GM23338 (cell line): ENCODE measurements at regions not wholly inside any gene's neighbourhood (a gene's known extent, or its start where the extent isn't known, plus 50 kb on each side); places are given as distances from the start of the nearest gene placed in this dataset.

Experiments used
- ATAC-seq: fragments of 200-7000 bp; cut with Tn5 transposase; 3 replicates; pipeline ENCODE4 v1.9.1; 2020
- DNase-seq: peaks from one replicate; pipeline ENCODE4 v3.0.0-alpha.2; 2015; ENCODE audit warnings: low spot score
- H2AFZ ChIP-seq: fragments of 200-600 bp; sonication (generic); 2 replicates; pipeline ENCODE4 v1.8.0; 2016; ENCODE audit warnings: antibody characterized with exemption, mild to moderate bottlenecking, moderate library complexity
- H3F3A ChIP-seq: fragments of 200-600 bp; sonication (generic); replicated peaks from 2 replicates; pipeline ENCODE4 v1.8.0; 2017; ENCODE audit warnings: antibody characterized with exemption, mixed run types, low read depth
- H3K27ac ChIP-seq: fragments of 200-600 bp; sonication (generic); 2 replicates; pipeline ENCODE4 v1.6.1; 2016; ENCODE audit warnings: low read depth
- H3K27me3 ChIP-seq: fragments of 200-600 bp; sonication (generic); 2 replicates; pipeline ENCODE4 v1.8.0; 2016; ENCODE audit warnings: mild to moderate bottlenecking, mixed run types, moderate library complexity; ENCODE audit not compliant: insufficient read depth
- H3K36me3 ChIP-seq: fragments of 200-600 bp; sonication (generic); 2 replicates; pipeline ENCODE4 v1.8.0; 2016; ENCODE audit warnings: mild to moderate bottlenecking; ENCODE audit not compliant: insufficient read depth
- H3K4me1 ChIP-seq: fragments of 200-600 bp; sonication (generic); 2 replicates; pipeline ENCODE4 v1.8.0; 2016; ENCODE audit warnings: mild to moderate bottlenecking, moderate library complexity; ENCODE audit not compliant: insufficient read depth
- H3K4me2 ChIP-seq: fragments of 200-600 bp; sonication (generic); 2 replicates; pipeline ENCODE4 v1.7.1; 2017; ENCODE audit warnings: mixed run types
- H3K4me3 ChIP-seq: fragments of 200-600 bp; sonication (generic); 2 replicates; pipeline ENCODE4 v1.6.1; 2016; ENCODE audit warnings: mixed run types
- H3K79me2 ChIP-seq: fragments of 200-600 bp; sonication (generic); replicated peaks from 2 replicates; pipeline ENCODE4 v1.8.0; 2017; ENCODE audit warnings: mild to moderate bottlenecking; ENCODE audit not compliant: insufficient read depth
- H3K9me2 ChIP-seq: fragments of 200-600 bp; sonication (generic); 2 replicates; pipeline ENCODE4 v1.8.0; 2017; ENCODE audit not compliant: insufficient read depth
- H4K20me1 ChIP-seq: fragments of 200-600 bp; sonication (generic); replicated peaks from 2 replicates; pipeline ENCODE4 v1.8.0; 2017; ENCODE audit warnings: mild to moderate bottlenecking; ENCODE audit not compliant: insufficient read depth
- H3K27ac Mint-ChIP-seq: 2 replicates; pipeline ENCODE4 v1.8.0; 2020; ENCODE audit warnings: inconsistent platforms, mild to moderate bottlenecking, moderate library complexity, mixed read lengths
- H3K27me3 Mint-ChIP-seq: 3 replicates; pipeline ENCODE4 v1.8.0; 2022; ENCODE audit warnings: low read depth, mild to moderate bottlenecking, moderate library complexity, mixed read lengths, inconsistent platforms; ENCODE audit not compliant: insufficient read depth, poor library complexity
- H3K36me3 Mint-ChIP-seq: 3 replicates; pipeline ENCODE4 v1.8.0; 2021; ENCODE audit warnings: low read depth, mild to moderate bottlenecking, inconsistent platforms, moderate library complexity, mixed read lengths
- H3K4me1 Mint-ChIP-seq: 3 replicates; pipeline ENCODE4 v1.8.0; 2020; ENCODE audit warnings: mild to moderate bottlenecking, inconsistent platforms, mixed read lengths
- H3K4me3 Mint-ChIP-seq: 3 replicates; pipeline ENCODE4 v1.8.0; 2021; ENCODE audit warnings: moderate library complexity, mild to moderate bottlenecking, inconsistent platforms, mixed read lengths
- H3K9me3 Mint-ChIP-seq: 3 replicates; pipeline ENCODE4 v1.8.0; 2020; ENCODE audit warnings: moderate library complexity, mild to moderate bottlenecking, inconsistent platforms, mixed read lengths
- CREB1 ChIP-seq: fragments of 250-450 bp; sonication (Bioruptor Pico); IDR thresholded peaks from 2 replicates; pipeline ENCODE4 v1.5.0; 2020; ENCODE audit warnings: low read depth, mild to moderate bottlenecking, moderate library complexity
- CTCF ChIP-seq, 2 experiments: fragments of 200-600 bp in 1 of 2; sonication (generic) in 1 of 2; conservative IDR thresholded peaks; 2 replicates each; pipeline versions ENCODE4 v1.5.1 to v1.6.1; 2016 to 2017; ENCODE audit warnings: antibody characterized with exemption in 2 of 2, low read depth in 2 of 2, mild to moderate bottlenecking in 2 of 2, moderate library complexity in 1 of 2
- ETS1 ChIP-seq: IDR thresholded peaks from 2 replicates; pipeline ENCODE4 v1.6.1; 2016; ENCODE audit warnings: antibody characterized with exemption
- EZH2 ChIP-seq: fragments of 200-600 bp; sonication (generic); IDR thresholded peaks from one replicate; pipeline ENCODE4 v1.8.0; 2017; ENCODE audit warnings: antibody characterized with exemption, mild to moderate bottlenecking, low read depth; ENCODE audit not compliant: unreplicated experiment
- EZH2phosphoT487 ChIP-seq: fragments of 200-600 bp; sonication (generic); IDR thresholded peaks from one replicate; pipeline ENCODE4 v1.8.1; 2018; ENCODE audit warnings: antibody characterized with exemption; ENCODE audit not compliant: unreplicated experiment
- JUNB ChIP-seq: IDR thresholded peaks from one replicate; pipeline ENCODE4 v1.6.1; 2016; ENCODE audit warnings: antibody characterized with exemption; ENCODE audit not compliant: unreplicated experiment
- NANOG ChIP-seq: IDR thresholded peaks from 2 replicates; pipeline ENCODE4 v1.6.1; 2016; ENCODE audit warnings: antibody characterized with exemption, borderline replicate concordance
- POLR2AphosphoS5 ChIP-seq: IDR thresholded peaks from 2 replicates; pipeline ENCODE4 v1.6.1; 2016; ENCODE audit warnings: antibody characterized with exemption, low read depth
- STAT1 ChIP-seq: IDR thresholded peaks from one replicate; pipeline ENCODE4 v1.6.1; 2016; ENCODE audit warnings: antibody characterized with exemption; ENCODE audit not compliant: unreplicated experiment
- ZNF114 ChIP-seq: fragments of 250-450 bp; sonication (Bioruptor Pico); IDR thresholded peaks from 2 replicates; pipeline ENCODE4 v1.5.0; 2020; ENCODE audit warnings: mild to moderate bottlenecking, moderate library complexity
- ZNF331 ChIP-seq: fragments of 250-450 bp; sonication (Bioruptor Pico); IDR thresholded peaks from 2 replicates; pipeline ENCODE4 v1.5.0; 2020; ENCODE audit warnings: low read depth, mild to moderate bottlenecking, moderate library complexity
- TF ChIP-seq, protein P1 (sequence below): IDR thresholded peaks from one replicate; pipeline ENCODE4 v1.6.1; 2018; ENCODE audit warnings: antibody characterized with exemption; ENCODE audit not compliant: unreplicated experiment

DNA sequence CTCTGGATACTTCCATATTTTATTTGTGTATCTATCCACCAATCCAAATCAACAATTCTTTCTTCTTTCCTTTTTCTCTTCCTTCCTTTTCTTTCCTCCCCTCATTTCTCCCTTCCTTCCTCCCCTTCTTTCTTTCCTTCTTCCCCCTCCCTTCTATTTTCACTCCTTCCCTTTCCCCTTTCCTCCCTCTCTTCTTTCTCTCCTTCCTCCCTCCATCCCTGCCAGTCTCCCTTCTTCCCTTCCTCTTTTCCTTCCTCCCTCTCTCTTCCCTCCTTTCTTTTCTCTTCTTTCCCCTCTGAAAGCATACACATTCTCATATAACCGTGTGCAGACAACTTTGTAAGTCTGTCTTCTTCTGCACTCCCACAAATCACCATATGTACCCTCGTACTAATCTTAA, 382.3 kb upstream of the MAF start:
- Mint-ChIP-seq H3K4me1 (no peaks in the 10 kb centered on the region), H3K36me3 (no peaks in the 10 kb centered on the region)
- H3K4me1 ChIP-seq, result no peaks in the 10 kb centered on the region

GRCh38 chr16:79982361-79982760, 381.8 kb upstream of the MAF start:
- no peaks in the 10 kb centered on the region for H3K4me1 Mint-ChIP-seq

More for the DNA sequence above, 382.3 kb upstream of the MAF start:
- H3F3A ChIP-seq, result no peaks in the 10 kb centered on the region
- no peak overlapping the region for H2AFZ ChIP-seq
- H3K79me2 ChIP-seq, result no peaks in the 10 kb centered on the region
- H3K9me2 ChIP-seq, result no peaks in the 10 kb centered on the region
- TF ChIP-seq JUNB (no peak), ZNF114 (CRISPR knock-in tag) (no peak), ZNF331 (no peak), CTCF (conservative IDR thresholded peaks at IDR 0.05; ENCODE audit: low read depth in 2 of 2) (no peak), EZH2 (no peak), POLR2AphosphoS5 (no peak)
- ATAC-seq (no peak), DNase-seq (no peak)
- H3K4me2 ChIP-seq, result no peak overlapping the region
- H3K27ac ChIP-seq, result no peak overlapping the region
- no peaks in the 10 kb centered on the region for H3K9me3 Mint-ChIP-seq
- no peak overlapping the region for H3K4me3 ChIP-seq
- H3K36me3 ChIP-seq, result no peaks in the 10 kb centered on the region
- no peaks in the 10 kb centered on the region for H4K20me1 ChIP-seq
- H3K27ac Mint-ChIP-seq, result no peak overlapping the region
- H3K27me3 Mint-ChIP-seq, result peaks cover 1% of the 10 kb centered on the region
- no peaks in the 10 kb centered on the region for H3K27me3 ChIP-seq
- H3K4me3 Mint-ChIP-seq, result no peak overlapping the region

More at GRCh38 chr16:79982361-79982760, 381.8 kb upstream of the MAF start:
- H3K4me1 ChIP-seq, result no peaks in the 10 kb centered on the region
- TF ChIP-seq CREB1 (CRISPR knock-in tag) (no peak), EZH2 (no peak), CTCF (conservative IDR thresholded peaks at IDR 0.05; ENCODE audit: low read depth in 2 of 2) (no peak), ZNF114 (CRISPR knock-in tag) (no peak), ETS1 (no peak), JUNB (no peak), NANOG (no peak), STAT1 (no peak), EZH2phosphoT487 (no peak), ZNF331 (no peak)
- TF ChIP-seq, protein P1, sequence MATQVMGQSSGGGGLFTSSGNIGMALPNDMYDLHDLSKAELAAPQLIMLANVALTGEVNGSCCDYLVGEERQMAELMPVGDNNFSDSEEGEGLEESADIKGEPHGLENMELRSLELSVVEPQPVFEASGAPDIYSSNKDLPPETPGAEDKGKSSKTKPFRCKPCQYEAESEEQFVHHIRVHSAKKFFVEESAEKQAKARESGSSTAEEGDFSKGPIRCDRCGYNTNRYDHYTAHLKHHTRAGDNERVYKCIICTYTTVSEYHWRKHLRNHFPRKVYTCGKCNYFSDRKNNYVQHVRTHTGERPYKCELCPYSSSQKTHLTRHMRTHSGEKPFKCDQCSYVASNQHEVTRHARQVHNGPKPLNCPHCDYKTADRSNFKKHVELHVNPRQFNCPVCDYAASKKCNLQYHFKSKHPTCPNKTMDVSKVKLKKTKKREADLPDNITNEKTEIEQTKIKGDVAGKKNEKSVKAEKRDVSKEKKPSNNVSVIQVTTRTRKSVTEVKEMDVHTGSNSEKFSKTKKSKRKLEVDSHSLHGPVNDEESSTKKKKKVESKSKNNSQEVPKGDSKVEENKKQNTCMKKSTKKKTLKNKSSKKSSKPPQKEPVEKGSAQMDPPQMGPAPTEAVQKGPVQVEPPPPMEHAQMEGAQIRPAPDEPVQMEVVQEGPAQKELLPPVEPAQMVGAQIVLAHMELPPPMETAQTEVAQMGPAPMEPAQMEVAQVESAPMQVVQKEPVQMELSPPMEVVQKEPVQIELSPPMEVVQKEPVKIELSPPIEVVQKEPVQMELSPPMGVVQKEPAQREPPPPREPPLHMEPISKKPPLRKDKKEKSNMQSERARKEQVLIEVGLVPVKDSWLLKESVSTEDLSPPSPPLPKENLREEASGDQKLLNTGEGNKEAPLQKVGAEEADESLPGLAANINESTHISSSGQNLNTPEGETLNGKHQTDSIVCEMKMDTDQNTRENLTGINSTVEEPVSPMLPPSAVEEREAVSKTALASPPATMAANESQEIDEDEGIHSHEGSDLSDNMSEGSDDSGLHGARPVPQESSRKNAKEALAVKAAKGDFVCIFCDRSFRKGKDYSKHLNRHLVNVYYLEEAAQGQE, result no peak
- no peaks in the 10 kb centered on the region for H3K9me3 Mint-ChIP-seq
- H3K27ac ChIP-seq, result no peak overlapping the region
- no peak overlapping the region for H3K4me3 ChIP-seq
- peaks cover 1% of the 10 kb centered on the region for H3K27me3 Mint-ChIP-seq
- no peak for DNase-seq
- H3K36me3 ChIP-seq, result no peaks in the 10 kb centered on the region
- no peak overlapping the region for H2AFZ ChIP-seq
- H3K79me2 ChIP-seq, result no peaks in the 10 kb centered on the region
- no peaks in the 10 kb centered on the region for H3K36me3 Mint-ChIP-seq
- no peaks in the 10 kb centered on the region for H3K27me3 ChIP-seq
- no peaks in the 10 kb centered on the region for H4K20me1 ChIP-seq
- H3K4me2 ChIP-seq, result no peak overlapping the region
- no peak for ATAC-seq
- H3K4me3 Mint-ChIP-seq, result no peak overlapping the region
- no peaks in the 10 kb centered on the region for H3F3A ChIP-seq
- H3K9me2 ChIP-seq, result no peaks in the 10 kb centered on the region
- no peak overlapping the region for H3K27ac Mint-ChIP-seq
